ENCODE measurements at regions not wholly inside any gene's neighbourhood (a gene's known extent, or its start where the extent isn't known, plus 50 kb on each side); places are given as distances from the start of the nearest gene placed in this dataset.

DNA sequence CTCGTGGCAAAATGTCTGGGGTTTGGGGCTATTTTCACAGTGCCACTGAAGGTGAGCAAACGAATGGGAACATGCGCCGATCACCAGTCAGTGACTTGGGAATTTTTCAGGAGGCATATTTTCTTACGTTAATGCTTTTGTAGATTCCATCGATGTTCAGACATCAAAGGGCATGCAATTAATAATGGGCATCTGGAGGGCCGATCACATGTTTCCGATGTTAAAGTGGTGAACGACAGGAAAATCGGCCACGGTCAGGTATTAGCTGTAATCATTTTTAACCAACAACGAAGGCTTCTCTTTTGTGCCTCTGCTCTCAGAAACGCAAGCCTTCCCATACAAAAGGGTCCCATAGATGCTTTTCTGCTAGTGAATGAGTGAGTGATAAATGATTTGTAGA is 155.0 kb upstream of the PITX1 start:
- no peak for TF ChIP-seq POLR2A (IDR thresholded peaks at IDR 0.05)
- TF ChIP-seq, protein P1, sequence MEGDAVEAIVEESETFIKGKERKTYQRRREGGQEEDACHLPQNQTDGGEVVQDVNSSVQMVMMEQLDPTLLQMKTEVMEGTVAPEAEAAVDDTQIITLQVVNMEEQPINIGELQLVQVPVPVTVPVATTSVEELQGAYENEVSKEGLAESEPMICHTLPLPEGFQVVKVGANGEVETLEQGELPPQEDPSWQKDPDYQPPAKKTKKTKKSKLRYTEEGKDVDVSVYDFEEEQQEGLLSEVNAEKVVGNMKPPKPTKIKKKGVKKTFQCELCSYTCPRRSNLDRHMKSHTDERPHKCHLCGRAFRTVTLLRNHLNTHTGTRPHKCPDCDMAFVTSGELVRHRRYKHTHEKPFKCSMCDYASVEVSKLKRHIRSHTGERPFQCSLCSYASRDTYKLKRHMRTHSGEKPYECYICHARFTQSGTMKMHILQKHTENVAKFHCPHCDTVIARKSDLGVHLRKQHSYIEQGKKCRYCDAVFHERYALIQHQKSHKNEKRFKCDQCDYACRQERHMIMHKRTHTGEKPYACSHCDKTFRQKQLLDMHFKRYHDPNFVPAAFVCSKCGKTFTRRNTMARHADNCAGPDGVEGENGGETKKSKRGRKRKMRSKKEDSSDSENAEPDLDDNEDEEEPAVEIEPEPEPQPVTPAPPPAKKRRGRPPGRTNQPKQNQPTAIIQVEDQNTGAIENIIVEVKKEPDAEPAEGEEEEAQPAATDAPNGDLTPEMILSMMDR (IDR thresholded peaks at IDR 0.05) = no peak
